BLaER1 (cell line): ENCODE measurements at regions not wholly inside any gene's neighbourhood (a gene's known extent, or its start where the extent isn't known, plus 50 kb on each side); places are given as distances from the start of the nearest gene placed in this dataset.

ENCODE experiments used
- H3K27ac ChIP-seq: shearing (Covaris generic); formaldehyde crosslinking; 2 replicates; pipeline ENCODE4 v1.8.1; 2022
- H3K27me3 ChIP-seq: shearing (Covaris generic); formaldehyde crosslinking; 2 replicates; pipeline ENCODE4 v1.8.1; 2022
- H3K36me3 ChIP-seq: shearing (Covaris generic); formaldehyde crosslinking; 2 replicates; pipeline ENCODE4 v1.8.1; 2022
- H3K4me1 ChIP-seq: shearing (Covaris generic); formaldehyde crosslinking; 2 replicates; pipeline ENCODE4 v1.8.1; 2022
- H3K4me2 ChIP-seq: shearing (Covaris generic); formaldehyde crosslinking; 2 replicates; pipeline ENCODE4 v1.8.1; 2022
- H3K4me3 ChIP-seq: shearing (Covaris generic); formaldehyde crosslinking; 2 replicates; pipeline ENCODE4 v1.8.1; 2022
- H3K9ac ChIP-seq: shearing (Covaris generic); formaldehyde crosslinking; 2 replicates; pipeline ENCODE4 v1.8.1; 2022
- H3K9me3 ChIP-seq: shearing (Covaris generic); formaldehyde crosslinking; 2 replicates; pipeline ENCODE4 v1.8.1; 2022
- H4K20me1 ChIP-seq: shearing (Covaris generic); formaldehyde crosslinking; 2 replicates; pipeline ENCODE4 v1.8.1; 2022
- Cebpa-rat ChIP-seq: shearing (Covaris generic); IDR thresholded peaks from 2 replicates; pipeline ENCODE4 v1.8.1; 2022

DNA sequence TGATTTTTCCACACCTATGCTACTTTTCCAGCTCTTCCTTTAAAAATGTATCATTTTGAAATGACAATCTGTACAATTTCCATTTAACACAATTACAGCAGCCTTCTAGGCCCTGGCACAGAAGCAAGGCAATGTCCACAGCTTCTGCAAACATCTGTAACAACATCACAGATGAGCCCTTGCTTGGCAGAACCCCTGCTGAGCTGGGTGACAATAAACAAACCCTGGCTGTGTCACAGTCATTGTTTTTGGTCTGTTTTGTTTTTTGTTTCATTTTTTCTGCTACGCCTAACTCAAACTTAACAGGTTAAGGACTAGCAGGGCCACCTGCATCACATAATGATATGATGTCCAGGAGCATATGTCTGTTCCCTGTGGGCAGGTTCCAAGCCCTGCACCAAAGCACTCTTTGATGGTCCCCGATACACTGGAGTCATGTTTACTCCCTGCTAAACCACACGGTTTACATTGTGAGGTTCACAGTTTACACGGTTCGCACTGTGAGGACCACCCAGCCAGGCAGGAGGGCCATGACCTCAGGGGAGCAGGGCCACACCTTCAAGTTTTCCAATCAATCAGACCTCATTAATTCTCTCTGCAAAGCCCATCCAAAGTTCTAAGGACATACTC, 186.8 kb upstream of the CHRNA7 start:
- no peak overlapping the region for H3K4me2 ChIP-seq
- peaks cover 1% of the 10 kb centered on the region; the same call in 1 of the 2 replicates for H3K9me3 ChIP-seq
- no peaks in the 10 kb centered on the region for H4K20me1 ChIP-seq
- 0 out of 2 replicates have a peak, but pooled peaks cover 7% of the 10 kb centered on the region for H3K4me1 ChIP-seq
- H3K27ac ChIP-seq, result no peak overlapping the region
- H3K27me3 ChIP-seq, result no peaks in the 10 kb centered on the region
- no peak overlapping the region for H3K9ac ChIP-seq
- no peak overlapping the region for H3K4me3 ChIP-seq
- TF ChIP-seq Cebpa-rat, result no peak
- no peaks in the 10 kb centered on the region for H3K36me3 ChIP-seq

DNA sequence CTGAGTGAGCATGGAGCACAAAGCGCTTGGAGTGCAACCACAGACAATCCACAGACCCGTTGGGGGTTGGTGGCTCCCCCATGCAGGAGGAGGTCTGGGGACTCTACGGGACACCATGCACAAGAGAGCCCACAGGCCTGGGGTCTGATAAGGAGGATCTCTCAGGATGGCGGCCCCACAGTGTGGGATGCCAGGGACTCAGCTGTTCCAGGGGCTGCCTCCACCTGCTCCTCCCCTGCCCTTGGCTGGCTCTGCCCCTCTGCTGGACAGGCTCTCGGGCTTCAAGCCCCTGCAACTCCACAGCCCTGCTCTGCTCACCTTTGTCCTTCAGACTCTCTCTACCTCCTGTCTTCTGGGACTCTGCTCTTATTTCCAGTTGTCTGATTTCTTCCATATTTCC, 184.5 kb upstream of the CHRNA7 start:
- Histone ChIP-seq H3K9ac (no peak overlapping the region), H3K4me2 (no peak overlapping the region), H3K9me3 (peaks cover 21% of the 10 kb centered on the region), H3K27ac (no peak overlapping the region), H4K20me1 (no peaks in the 10 kb centered on the region), H3K36me3 (no peaks in the 10 kb centered on the region), H3K27me3 (no peaks in the 10 kb centered on the region), H3K4me1 (0 out of 2 replicates have a peak, but pooled peaks cover 7% of the 10 kb centered on the region), H3K4me3 (no peak overlapping the region)
- no peak for TF ChIP-seq Cebpa-rat

DNA sequence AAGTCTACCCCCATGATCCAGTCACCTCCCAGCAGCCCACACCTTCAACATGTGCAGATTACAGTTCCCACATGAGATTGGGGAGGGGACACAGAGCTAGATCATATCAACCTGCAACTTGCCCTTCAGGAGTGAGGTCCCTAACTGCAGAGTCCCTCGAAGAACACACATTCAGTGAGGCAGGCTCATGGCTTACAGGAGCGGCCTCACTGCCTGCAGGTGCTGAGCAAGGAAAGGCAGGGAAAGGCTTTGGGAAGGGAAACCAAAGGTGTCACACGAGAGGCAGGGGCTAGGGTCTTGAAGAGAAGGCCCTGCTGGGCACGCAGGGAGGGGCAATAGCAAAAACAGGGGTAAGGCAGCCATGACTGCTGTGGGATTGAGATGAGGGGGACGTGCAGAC, 182.4 kb upstream of the CHRNA7 start:
- H3K4me3 ChIP-seq, result no peak overlapping the region
- no peak for TF ChIP-seq Cebpa-rat
- H3K4me2 ChIP-seq, result peak overlapping the region; percentile 8; the same call in 1 of the 2 replicates
- H3K4me1 ChIP-seq, result peaks cover 10% of the 10 kb centered on the region; the same call in 1 of the 2 replicates
- H3K27ac ChIP-seq, result no peak overlapping the region
- H3K36me3 ChIP-seq, result no peaks in the 10 kb centered on the region
- H3K9ac ChIP-seq, result no peak overlapping the region
- H4K20me1 ChIP-seq, result no peaks in the 10 kb centered on the region
- peaks cover 24% of the 10 kb centered on the region for H3K9me3 ChIP-seq
- H3K27me3 ChIP-seq, result no peaks in the 10 kb centered on the region

DNA sequence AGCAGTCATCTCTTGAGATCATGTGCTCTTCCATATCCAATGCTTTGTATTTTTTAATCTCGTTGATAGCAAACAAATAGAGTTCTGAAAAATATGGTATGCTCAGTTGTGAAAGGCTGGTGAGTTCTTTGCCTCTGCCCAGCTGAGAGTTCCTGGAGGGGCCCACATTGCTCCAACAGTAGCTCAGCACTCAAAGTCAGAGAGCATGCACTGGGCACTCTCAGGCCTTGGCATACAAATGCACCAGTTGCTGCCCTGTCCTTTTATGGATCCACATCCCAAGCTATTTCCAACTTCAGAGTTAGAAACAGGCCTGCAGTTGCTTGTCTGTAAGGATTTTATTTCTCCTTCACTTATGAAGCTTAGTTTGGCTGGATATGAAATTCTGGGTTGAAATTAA, 181.7 kb upstream of the CHRNA7 start:
- Histone ChIP-seq H3K27ac (no peak overlapping the region), H3K9me3 (peaks cover 24% of the 10 kb centered on the region), H3K27me3 (no peaks in the 10 kb centered on the region), H3K4me1 (peaks cover 11% of the 10 kb centered on the region; the same call in 1 of the 2 replicates), H3K9ac (no peak overlapping the region), H4K20me1 (no peaks in the 10 kb centered on the region), H3K36me3 (no peaks in the 10 kb centered on the region), H3K4me3 (no peak overlapping the region), H3K4me2 (no peak overlapping the region)
- TF ChIP-seq Cebpa-rat, result no peak

DNA sequence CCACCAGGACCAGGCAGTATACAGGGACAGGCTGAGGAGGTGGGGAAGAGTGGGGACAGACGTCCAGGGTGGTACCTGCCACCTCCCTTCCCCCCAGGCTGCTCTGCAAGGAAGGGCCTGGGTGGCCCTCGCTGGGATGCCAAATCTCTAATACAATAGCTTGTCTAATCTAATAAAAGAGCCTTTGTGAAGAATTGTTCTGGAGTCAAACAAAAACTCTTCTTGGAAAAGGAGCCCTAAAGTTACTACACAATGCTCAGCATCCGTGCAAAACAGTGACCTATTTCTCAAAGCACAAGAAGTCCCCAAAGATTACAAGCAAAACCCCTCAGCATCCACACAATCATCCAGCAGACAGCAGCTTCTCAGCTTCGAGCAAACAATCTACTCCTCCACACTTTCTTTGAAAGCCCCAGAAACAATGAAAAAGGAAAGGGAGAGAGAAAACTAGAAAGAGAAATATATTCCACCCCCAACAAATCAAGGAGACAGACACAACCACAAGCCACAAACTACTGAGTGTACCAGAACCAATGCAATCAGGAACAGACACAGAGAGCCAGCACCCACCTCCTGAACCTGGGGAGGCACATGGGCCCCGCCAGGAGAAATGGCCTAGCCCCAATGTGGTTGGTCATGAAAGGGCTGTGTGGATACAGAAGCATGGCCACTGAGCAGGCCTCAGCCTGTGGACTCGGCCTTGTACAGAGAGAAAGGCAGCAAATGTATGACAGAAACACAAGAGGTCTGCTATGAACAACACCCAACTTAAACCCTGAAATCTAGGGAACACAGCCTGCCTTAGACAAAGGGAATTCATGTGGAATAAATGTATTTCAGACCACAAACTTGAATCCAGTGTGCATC, 177.1 kb upstream of the CHRNA7 start:
- no peak for TF ChIP-seq Cebpa-rat
- H4K20me1 ChIP-seq, result no peaks in the 10 kb centered on the region
- no peak overlapping the region; the same call in 1 of the 2 replicates for H3K4me2 ChIP-seq
- peaks cover 4% of the 10 kb centered on the region; the same call in 1 of the 2 replicates for H3K4me1 ChIP-seq
- no peak overlapping the region for H3K4me3 ChIP-seq
- no peak overlapping the region for H3K9ac ChIP-seq
- no peaks in the 10 kb centered on the region for H3K27me3 ChIP-seq
- H3K27ac ChIP-seq, result no peak overlapping the region
- H3K36me3 ChIP-seq, result no peaks in the 10 kb centered on the region
- H3K9me3 ChIP-seq, result peaks cover 32% of the 10 kb centered on the region

DNA sequence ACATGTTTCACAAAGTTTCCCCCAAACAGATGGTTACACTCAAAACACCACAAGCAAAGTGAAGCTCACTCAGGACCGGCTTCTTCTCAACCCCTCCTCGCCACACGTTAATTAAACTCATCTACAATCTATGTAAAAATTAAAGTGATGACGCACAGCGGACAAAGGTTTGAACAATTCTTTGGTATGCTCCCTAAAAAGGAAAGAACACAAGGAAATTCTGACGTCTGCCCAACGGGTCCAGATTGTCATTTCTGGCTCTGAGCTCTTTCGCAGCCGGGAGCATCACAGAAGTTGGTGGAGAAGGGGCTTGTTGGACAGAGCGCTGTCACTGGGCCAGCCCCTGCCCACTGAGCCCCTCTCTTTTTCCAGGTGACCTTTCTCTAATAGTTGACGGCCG, 173.7 kb upstream of the CHRNA7 start:
- Histone ChIP-seq H4K20me1 (no peaks in the 10 kb centered on the region), H3K4me1 (peaks cover 4% of the 10 kb centered on the region; the same call in 1 of the 2 replicates), H3K9ac (no peak overlapping the region), H3K27ac (no peak overlapping the region), H3K27me3 (no peaks in the 10 kb centered on the region), H3K4me2 (no peak overlapping the region), H3K4me3 (no peak overlapping the region), H3K36me3 (no peaks in the 10 kb centered on the region), H3K9me3 (0 out of 2 replicates have a peak, but pooled peaks cover 8% of the 10 kb centered on the region)
- TF ChIP-seq Cebpa-rat, result no peak

DNA sequence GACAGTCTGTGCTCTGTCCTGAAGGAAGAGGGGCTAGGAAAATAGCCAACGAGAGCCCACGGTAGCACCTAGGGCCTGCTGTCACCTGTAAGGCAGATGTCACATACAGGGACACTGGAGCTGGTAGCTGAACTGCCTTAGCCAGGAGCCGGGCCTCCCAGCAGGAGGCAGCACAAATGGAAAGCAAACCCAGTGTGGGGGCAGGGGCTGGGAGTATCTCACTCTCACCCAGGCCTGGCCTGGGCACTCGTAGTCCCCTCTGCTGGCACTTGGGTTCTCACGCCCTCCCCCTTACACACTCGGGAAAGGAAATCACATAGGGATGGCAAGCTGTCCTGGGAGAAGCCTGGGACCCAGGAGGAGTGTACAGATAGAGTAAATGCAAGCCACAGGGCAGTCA, 173.1 kb upstream of the CHRNA7 start:
- Histone ChIP-seq H3K27ac (no peak overlapping the region), H3K4me3 (no peak overlapping the region), H3K9me3 (0 out of 2 replicates have a peak, but pooled peaks cover 8% of the 10 kb centered on the region), H3K27me3 (no peaks in the 10 kb centered on the region), H4K20me1 (no peaks in the 10 kb centered on the region), H3K4me1 (peaks cover 4% of the 10 kb centered on the region; the same call in 1 of the 2 replicates), H3K9ac (no peak overlapping the region), H3K36me3 (no peaks in the 10 kb centered on the region), H3K4me2 (no peak overlapping the region)
- TF ChIP-seq Cebpa-rat, result no peak

DNA sequence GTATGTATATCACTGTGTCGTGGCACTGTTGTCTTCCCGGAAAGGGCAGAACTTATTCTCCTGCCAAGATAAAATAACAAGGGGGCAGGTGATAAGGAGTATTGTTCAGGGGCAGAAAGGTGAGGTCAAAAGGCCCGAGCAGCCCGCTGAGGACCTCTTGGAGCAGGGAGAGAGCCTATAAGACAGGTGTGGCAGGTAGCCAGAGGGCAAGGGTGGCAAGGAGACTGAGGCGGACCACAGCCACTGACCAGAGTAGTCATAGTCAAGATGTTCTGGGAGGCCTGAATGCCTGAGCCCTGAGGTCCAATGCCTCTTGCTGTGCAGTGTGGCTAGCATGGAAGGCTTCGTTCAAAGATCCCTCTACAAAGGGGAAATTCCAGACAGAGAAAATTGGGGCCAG, 172.3 kb upstream of the CHRNA7 start:
- H3K9me3 ChIP-seq, result peaks cover 14% of the 10 kb centered on the region
- H3K4me3 ChIP-seq, result no peak overlapping the region
- H3K36me3 ChIP-seq, result no peaks in the 10 kb centered on the region
- H4K20me1 ChIP-seq, result no peaks in the 10 kb centered on the region
- peaks cover under 1% of the 10 kb centered on the region; the same call in 1 of the 2 replicates for H3K4me1 ChIP-seq
- no peak overlapping the region for H3K9ac ChIP-seq
- TF ChIP-seq Cebpa-rat, result no peak
- H3K4me2 ChIP-seq, result no peak overlapping the region
- no peak overlapping the region for H3K27ac ChIP-seq
- H3K27me3 ChIP-seq, result no peaks in the 10 kb centered on the region

DNA sequence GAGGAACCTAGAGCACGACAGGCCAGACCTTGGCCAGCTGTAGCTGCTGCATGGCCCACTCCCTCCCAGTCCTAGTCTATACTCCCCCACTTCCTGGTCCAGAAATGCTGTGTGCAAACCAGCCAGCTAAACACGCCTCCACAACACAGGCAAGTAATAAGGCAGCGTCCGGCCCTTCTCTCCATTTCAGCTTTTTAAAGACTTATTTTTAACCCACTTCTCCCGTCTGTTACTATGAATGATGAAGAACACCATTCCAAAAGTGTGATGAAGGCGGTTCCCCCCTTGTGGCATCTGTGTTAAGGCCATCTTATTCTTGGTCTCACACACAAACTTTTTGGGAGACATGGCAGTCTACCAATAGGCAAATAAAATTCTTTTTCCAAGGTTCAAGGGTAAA, 164.1 kb upstream of the CHRNA7 start:
- Histone ChIP-seq H4K20me1 (peaks cover 7% of the 10 kb centered on the region; the same call in 1 of the 2 replicates), H3K4me1 (peaks cover 9% of the 10 kb centered on the region; the same call in 1 of the 2 replicates), H3K9me3 (peaks cover 14% of the 10 kb centered on the region), H3K36me3 (no peaks in the 10 kb centered on the region), H3K9ac (no peak overlapping the region), H3K4me3 (no peak overlapping the region), H3K27ac (no peak overlapping the region), H3K27me3 (peaks cover 24% of the 10 kb centered on the region), H3K4me2 (no peak overlapping the region)
- no peak for TF ChIP-seq Cebpa-rat
